Pancreas (tissue), 10 donors: ENCODE measurements at regions not wholly inside any gene's neighbourhood (a gene's known extent, or its start where the extent isn't known, plus 50 kb on each side); places are given as distances from the start of the nearest gene placed in this dataset.
A peak's percentile ranks its signal among the peaks of the same experiment; 100 is the strongest.

Source experiments
- ATAC-seq, 4 donors: fragments of 200-7000 bp; cut with Tn5 transposase; one replicate each; pipeline versions ENCODE4 v1.8.0 to v1.9.1; 2020; ENCODE audit warnings: mild to moderate bottlenecking in 4 of 4, moderate library complexity in 4 of 4
- DNase-seq, 6 donors: peaks; one replicate each; pipeline ENCODE4 v3.0.0-alpha.2; 2020
- FAIRE-seq: peaks from 2 replicates; lab custom pipeline; 2012; peaks lifted over from hg19 to GRCh38; lab: Jason Lieb, UNC
- H3K27ac ChIP-seq, 4 donors: fragments of 200-600 bp; sonication (generic); 1 replicate in 3 of 4; 2 replicates in 1 of 4; pipeline versions ENCODE4 v1.5.0 to v1.8.0; 2020
- H3K27me3 ChIP-seq, 4 donors: fragments of 200-600 bp; one replicate each; pipeline ENCODE4 v1.8.0; 2021
- H3K36me3 ChIP-seq, 3 donors: fragments of 200-600 bp; sonication (generic) in 1 of 3; one replicate each; pipeline versions ENCODE4 v1.5.0 to v1.8.0; 2020 to 2021
- H3K4me1 ChIP-seq, 3 donors: fragments of 200-600 bp; one replicate each; pipeline ENCODE4 v1.8.0; 2021
- H3K4me3 ChIP-seq, 4 donors: fragments of 200-600 bp; sonication (generic) in 2 of 4; one replicate each; pipeline versions ENCODE4 v1.5.0 to v1.8.0; 2020 to 2021
- H3K9me3 ChIP-seq, 4 donors: fragments of 200-600 bp; one replicate each; pipeline ENCODE4 v1.8.0; 2021
- CTCF ChIP-seq, 4 donors: fragments of 200-600 bp; sonication (generic) in 3 of 4; IDR thresholded peaks; one replicate each; pipeline versions ENCODE4 v1.5.0 to v1.8.0; 2021; ENCODE audit warnings: antibody characterized with exemption in 4 of 4
- WGBS, 2 donors: extraction: QIAGEN DNeasy Blood & Tissue Kit; methylation state at CpG; one replicate each; pipeline ENCODE4 v1.1.7; 2013; 5-methylcytosine and 5-hydroxymethylcytosine counted together
- intact Hi-C, 3 donors: fragments of 100-400 bp; cut with DNase I; formaldehyde crosslinking; loops; one replicate each; pipeline versions ENCODE4 v1.11.1 to v1.14.2; 2022
- donor health status: healthy with polysubstance abuse.
- donor health status: DM: no; HTN: no; CAD: no; lungs with moderate emphysema.
- donor health status: DM: no; HTN: no; CAD: no.
- donor health status: control.
- donor health status: control.
- donor health status: Bipolar disorder and iron deficiency.
- donor health status: DM: yes; HTN: yes; CAD: no.
- donor health status: DM: no; HTN: no; CAD: no.
- donor health status: DM: no; HTN: no; CAD: no.
- donor health status: DM: yes; HTN: yes; CAD: no.

- H3K9me3 ChIP-seq: no peaks in the 10 kb centered on the region
- no peak for DNase-seq
- FAIRE-seq: no peak
- intact Hi-C loops: no loop called here
- no peak overlapping the region for H3K4me3 ChIP-seq
- no peaks in the 10 kb centered on the region for H3K4me1 ChIP-seq
- no peaks in the 10 kb centered on the region for H3K36me3 ChIP-seq
- H3K27me3 ChIP-seq: no peaks in the 10 kb centered on the region
- no peak overlapping the region for H3K27ac ChIP-seq
- no peak for TF ChIP-seq CTCF (IDR thresholded peaks at IDR 0.05)
- 82 to 90% methylated on average over 17 of the region's 17 CpGs for WGBS, 2 donors
- no peak for ATAC-seq
Measured at GRCh38 chr7:157470701-157471131, 133.9 kb downstream of the DNAJB6 start.

- no peak for TF ChIP-seq CTCF (IDR thresholded peaks at IDR 0.05)
- H3K27ac ChIP-seq: no peak overlapping the region
- DNase-seq (no peak), ATAC-seq (no peak), FAIRE-seq (no peak)
- H3K27me3 ChIP-seq: no peaks in the 10 kb centered on the region
- no peak overlapping the region for H3K4me3 ChIP-seq
- intact Hi-C loops: no loop called here
- H3K4me1 ChIP-seq: no peaks in the 10 kb centered on the region
- H3K36me3 ChIP-seq: no peaks in the 10 kb centered on the region
- no peaks in the 10 kb centered on the region for H3K9me3 ChIP-seq
- 65 to 77% methylated on average over 11 of the region's 11 CpGs for WGBS, 2 donors
Measured at GRCh38 chr7:157471259-157472125, 134.7 kb downstream of the DNAJB6 start.

GRCh38 chr7:157472311-157473050 lies 135.7 kb downstream of the DNAJB6 start:
- DNase-seq: peak in 1 of 6 donors; percentile 15
- Histone ChIP-seq H3K27me3 (no peaks in the 10 kb centered on the region), H3K4me3 (no peak overlapping the region), H3K36me3 (no peaks in the 10 kb centered on the region), H3K4me1 (no peaks in the 10 kb centered on the region), H3K9me3 (no peaks in the 10 kb centered on the region), H3K27ac (no peak overlapping the region)
- ATAC-seq: no peak
- intact Hi-C loops: no loop called here
- WGBS, 2 donors: 66 to 71% methylated on average over 10 of the region's 10 CpGs
- no peak for FAIRE-seq
- TF ChIP-seq CTCF (IDR thresholded peaks at IDR 0.05): no peak

- no peak for FAIRE-seq
- WGBS, 2 donors: 68 to 87% methylated on average over 4 of the region's 4 CpGs
- no peaks in the 10 kb centered on the region for H3K4me1 ChIP-seq
Measured at GRCh38 chr7:157473051-157473569, 136.3 kb downstream of the DNAJB6 start.

More at GRCh38 chr7:157473051-157473569, 136.3 kb downstream of the DNAJB6 start:
- no peak for ATAC-seq
- H3K27me3 ChIP-seq: no peaks in the 10 kb centered on the region
- no peak overlapping the region for H3K27ac ChIP-seq
- H3K36me3 ChIP-seq: no peaks in the 10 kb centered on the region
- H3K4me3 ChIP-seq: no peak overlapping the region
- no peak for TF ChIP-seq CTCF (IDR thresholded peaks at IDR 0.05)
- intact Hi-C loops: no loop called here
- H3K9me3 ChIP-seq: no peaks in the 10 kb centered on the region
- no peak for DNase-seq
